GM18517 (cell line): ENCODE measurements at regions not wholly inside any gene's neighbourhood (a gene's known extent, or its start where the extent isn't known, plus 50 kb on each side); places are given as distances from the start of the nearest gene placed in this dataset.

Experiments
- ATAC-seq: cut with Tn5 transposase; IDR thresholded peaks from one replicate; pipeline ENCODE4 v1.9.1; 2021; ENCODE audit warnings: mild to moderate bottlenecking, moderate library complexity; ENCODE audit not compliant: unreplicated experiment

GRCh38 chr11:97107604-97108003, 717.8 kb downstream of the JRKL start:
- no peak for ATAC-seq

DNA sequence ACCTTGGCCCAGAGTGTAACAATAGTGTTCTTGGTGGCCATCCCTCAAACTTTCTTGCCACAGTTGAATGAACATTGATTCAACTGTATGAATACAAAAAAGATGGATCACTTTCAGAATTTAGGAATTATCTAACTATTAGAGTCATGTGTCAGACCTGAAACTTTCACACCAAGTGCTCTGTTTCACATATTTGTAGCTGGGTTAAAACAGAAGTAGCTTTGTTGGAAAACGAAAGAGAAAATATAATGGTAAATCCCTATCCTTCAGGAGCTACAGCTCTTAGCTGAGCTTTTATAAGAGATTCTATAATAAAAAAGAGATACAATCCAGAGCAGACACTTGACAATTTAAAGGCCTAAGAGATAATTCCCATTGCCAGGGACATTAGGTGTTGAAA, 719.3 kb downstream of the JRKL start:
- ATAC-seq = no peak

DNA sequence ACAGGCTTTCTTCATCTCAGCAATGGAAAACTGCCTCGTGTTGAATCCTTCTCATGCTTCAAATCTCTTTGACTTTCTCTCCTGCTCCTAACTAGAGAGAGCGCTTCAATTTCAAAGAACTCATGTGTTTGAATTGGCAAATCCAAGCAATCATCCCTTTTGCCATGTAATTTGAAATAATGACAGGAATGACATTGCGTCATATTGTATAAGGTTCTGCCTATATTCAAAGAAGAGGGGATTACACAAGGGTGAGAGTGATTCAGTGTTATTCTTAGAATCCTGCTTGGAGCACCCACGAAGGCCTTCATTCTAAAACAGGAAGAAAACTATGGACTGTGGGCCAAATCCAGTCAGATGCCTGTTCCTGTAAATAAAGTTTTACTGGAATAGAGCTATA, 720.6 kb downstream of the JRKL start:
- ATAC-seq = no peak

GRCh38 chr11:97111559-97111958, 721.7 kb downstream of the JRKL start:
- ATAC-seq = no peak

- ATAC-seq = no peak
These were observed 728.9 kb downstream of the JRKL start for GRCh38 chr11:97118614-97119200.

- no peak for ATAC-seq
These were observed 733.4 kb downstream of the JRKL start for GRCh38 chr11:97123237-97123636.

GRCh38 chr11:97136067-97136466, 746.3 kb downstream of the JRKL start:
- no peak for ATAC-seq

- no peak for ATAC-seq
These were observed 751.2 kb downstream of the JRKL start for GRCh38 chr11:97140885-97141494.

DNA sequence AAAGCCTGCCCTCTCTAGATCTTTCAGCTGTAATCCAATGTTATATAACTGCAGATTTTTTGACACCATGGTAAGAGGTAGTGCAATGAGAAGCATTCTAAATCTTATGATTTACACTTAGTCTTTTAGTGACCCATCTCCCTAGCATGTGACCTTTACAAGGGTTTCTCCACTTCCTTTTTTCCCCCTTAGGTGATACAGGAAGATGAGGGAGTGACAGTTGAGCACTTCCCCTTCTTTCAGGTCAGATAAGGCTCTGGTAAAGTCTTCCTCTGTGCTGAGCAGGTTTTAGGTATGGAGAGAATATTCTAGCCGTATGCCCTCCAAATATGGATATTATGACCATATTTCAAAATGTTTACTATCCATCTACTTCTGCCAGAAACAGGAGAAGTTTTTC, 753.6 kb downstream of the JRKL start:
- no peak for ATAC-seq

- no peak for ATAC-seq
These were observed 759.9 kb downstream of the JRKL start for GRCh38 chr11:97149741-97150140.

DNA sequence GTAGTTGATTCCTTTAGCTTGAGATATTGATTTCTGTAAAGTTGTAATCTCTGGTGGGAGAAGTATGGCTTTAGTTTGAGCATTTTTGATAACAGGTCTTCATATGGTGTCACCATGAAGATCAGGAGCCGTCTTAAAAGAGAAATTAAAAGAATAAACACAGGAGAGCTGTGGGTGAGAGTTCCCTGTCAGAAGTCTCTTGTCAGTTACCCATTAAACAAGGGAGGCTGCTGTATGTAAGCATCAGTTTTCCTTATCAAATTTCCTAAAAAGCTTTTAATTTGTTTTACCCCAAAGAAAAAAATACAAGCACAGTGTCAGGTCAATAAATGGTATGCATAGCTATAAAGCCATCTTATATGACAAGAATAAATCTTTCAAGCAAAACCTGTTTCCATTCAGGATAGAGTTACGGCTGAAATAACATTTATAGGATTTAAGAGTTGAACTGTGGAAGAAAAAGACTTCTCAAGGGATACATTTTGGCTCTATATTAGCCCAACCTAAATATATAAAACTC, 767.5 kb downstream of the JRKL start:
- no peak for ATAC-seq

- ATAC-seq = no peak
These were observed 768.4 kb downstream of the JRKL start for GRCh38 chr11:97158243-97158642.

GRCh38 chr11:97163631-97164191, 773.9 kb downstream of the JRKL start:
- no peak for ATAC-seq

GRCh38 chr11:97201743-97202612, 812.2 kb downstream of the JRKL start:
- no peak for ATAC-seq

GRCh38 chr11:97202613-97203292, 812.9 kb downstream of the JRKL start:
- no peak for ATAC-seq

- ATAC-seq = no peak
These were observed 828.2 kb downstream of the JRKL start for GRCh38 chr11:97218011-97218410.

DNA sequence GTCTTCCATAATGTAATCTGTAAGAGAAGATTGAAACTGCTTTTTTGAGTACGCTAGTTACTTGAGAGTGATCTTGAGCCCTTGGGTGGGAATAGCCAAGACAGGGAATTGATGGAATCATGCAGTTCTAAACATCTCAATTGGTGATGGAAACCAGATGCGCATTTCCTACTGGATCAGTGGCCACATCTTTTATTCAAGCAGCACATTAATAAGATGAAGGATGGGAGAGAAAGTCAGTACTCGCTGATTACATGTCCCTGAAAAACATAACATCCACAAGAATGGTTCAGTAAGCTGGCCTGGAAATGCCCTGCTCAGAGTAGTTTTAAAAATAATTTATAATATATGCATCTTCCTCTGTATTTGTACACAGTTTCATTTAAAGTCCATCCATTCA, 833.8 kb downstream of the JRKL start:
- no peak for ATAC-seq

- ATAC-seq = no peak
These were observed 834.6 kb downstream of the JRKL start for GRCh38 chr11:97224396-97224795.

DNA sequence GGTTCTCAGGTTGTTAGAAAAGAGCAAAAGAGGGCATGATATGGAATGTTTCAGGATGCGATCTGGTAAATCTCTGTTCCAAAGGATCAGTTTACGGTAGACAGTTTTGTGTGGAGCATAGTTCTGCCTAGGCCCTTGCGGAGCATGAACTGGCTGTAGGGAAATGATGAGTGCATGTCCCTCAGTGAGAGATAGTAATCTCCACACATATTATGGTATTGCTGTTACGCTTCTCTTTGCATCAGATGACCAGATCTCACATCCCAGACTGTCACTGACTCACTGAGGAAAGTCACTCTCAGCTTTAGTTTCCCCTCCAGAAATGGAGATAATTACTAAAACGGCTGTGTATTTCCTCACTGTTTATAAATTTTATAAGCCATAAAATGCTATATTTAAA, 836.0 kb downstream of the JRKL start:
- ATAC-seq = no peak

DNA sequence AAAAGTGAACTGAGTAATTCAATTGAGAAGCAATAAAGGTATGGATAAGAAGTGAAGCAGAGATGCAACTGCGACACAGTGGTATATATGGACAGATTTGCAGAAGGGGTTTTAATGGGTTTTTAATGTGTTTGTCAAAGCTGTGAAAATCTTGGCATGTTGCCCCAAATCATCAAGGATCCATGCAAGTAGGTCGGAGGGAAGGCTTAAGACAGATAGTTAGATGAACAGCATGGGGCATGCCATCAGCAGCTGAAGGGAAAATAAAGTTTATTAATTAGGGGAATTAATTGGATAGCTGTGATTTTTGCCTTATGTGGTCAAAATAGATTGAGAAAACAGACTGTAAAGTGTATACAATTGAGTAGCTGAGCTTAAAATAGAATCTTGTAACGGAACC, 840.1 kb downstream of the JRKL start:
- ATAC-seq = no peak

DNA sequence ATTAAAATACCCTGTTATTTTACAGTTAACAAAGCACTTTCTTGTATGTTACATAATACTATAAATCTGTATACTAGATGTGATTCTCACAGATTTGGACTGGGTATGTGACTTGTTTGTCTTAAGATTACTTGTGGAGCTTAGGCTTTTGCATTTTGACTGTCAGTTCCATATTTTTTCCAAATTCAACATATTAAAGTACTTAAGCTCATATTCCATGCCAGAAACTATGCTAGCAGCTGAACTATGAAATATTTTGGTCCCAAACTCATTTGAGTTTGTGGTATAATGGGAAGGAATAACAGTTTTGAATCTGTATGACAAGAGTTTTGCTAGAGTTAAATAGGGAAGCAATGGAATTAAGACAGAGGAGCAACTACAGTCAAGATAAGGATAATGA, 841.4 kb downstream of the JRKL start:
- no peak for ATAC-seq
